HG03469 (cell line): ENCODE measurements at regions not wholly inside any gene's neighbourhood (a gene's known extent, or its start where the extent isn't known, plus 50 kb on each side); places are given as distances from the start of the nearest gene placed in this dataset.

Experiments
- ATAC-seq: cut with Tn5 transposase; IDR thresholded peaks from one replicate; pipeline ENCODE4 v1.9.1; 2021; ENCODE audit warnings: mild to moderate bottlenecking, moderate library complexity, moderate number of reproducible peaks; ENCODE audit not compliant: unreplicated experiment

- ATAC-seq = no peak
Observed at GRCh38 chr2:217631115-217631514, 371.7 kb downstream of the TNS1 start.

DNA sequence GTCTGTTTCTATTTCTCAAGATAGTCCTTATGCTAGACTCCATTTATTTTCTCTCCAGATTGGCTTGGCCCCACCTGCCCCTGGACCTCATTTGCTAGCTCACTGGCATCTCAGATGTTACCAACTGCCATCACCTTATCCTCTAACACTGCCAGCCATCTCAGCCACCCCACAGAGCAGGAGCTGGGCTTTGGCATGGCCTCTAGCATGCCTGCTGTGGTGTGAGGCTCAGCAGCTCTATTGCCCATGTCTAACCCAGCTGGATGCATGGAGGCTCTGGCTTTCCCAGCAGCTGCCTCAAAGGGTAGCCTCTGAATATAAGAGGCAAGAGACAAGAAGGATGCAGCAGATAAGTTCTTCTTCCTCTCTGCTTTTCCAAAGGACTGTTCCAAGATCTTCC is 373.4 kb downstream of the TNS1 start:
- ATAC-seq = no peak

- ATAC-seq = no peak
Observed at GRCh38 chr2:217628061-217628460, 374.7 kb downstream of the TNS1 start.

- no peak for ATAC-seq
Observed at GRCh38 chr2:217626926-217627325, 375.9 kb downstream of the TNS1 start.

- ATAC-seq = no peak
Observed at GRCh38 chr2:217625557-217626169, 377.1 kb downstream of the TNS1 start.

- no peak for ATAC-seq
Observed at GRCh38 chr2:217623281-217623912, 379.4 kb downstream of the TNS1 start.

DNA sequence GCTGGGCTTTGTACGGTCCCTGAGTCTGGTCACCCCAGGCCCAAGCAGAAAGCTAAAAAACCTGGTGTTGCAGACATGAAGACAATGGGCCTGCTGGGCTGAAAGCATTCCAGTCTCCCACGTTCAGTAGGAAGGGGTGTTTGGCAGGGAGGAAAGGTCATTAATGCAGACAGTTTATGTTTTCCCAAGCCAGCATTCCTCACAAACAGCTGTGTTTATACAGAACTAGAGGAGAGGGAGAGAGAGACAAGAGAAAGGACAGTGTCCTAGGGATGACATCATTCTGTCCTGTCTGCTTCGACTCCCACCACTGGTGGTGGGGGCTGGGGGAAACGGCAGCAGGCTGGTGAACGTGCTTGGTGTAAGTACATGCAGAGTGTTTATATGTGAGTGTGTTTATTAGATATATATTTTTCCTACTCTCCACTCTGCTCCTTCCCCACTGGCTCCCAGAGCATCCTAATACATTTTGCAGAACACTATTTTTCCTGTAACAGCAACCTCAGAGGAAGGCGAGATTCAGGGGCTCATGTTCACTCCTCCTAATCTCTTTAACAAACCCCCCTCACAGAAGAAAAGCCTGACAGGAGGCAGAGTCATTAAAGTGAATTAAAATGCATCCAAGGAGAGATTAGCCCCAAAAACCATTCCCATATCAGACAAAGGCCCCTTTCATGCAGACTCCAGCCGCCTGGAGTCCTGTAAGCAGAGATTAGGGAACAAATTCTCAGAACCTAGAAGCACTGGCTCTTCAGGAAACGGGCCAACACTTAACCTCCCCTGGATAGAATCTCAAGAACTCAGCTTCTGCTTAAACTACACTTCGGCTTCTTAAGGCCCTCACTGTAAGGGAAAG is 380.4 kb downstream of the TNS1 start:
- no peak for ATAC-seq

- no peak for ATAC-seq
Observed at GRCh38 chr2:217621391-217621801, 381.4 kb downstream of the TNS1 start.

- no peak for ATAC-seq
Observed at GRCh38 chr2:217618744-217619143, 384.1 kb downstream of the TNS1 start.

DNA sequence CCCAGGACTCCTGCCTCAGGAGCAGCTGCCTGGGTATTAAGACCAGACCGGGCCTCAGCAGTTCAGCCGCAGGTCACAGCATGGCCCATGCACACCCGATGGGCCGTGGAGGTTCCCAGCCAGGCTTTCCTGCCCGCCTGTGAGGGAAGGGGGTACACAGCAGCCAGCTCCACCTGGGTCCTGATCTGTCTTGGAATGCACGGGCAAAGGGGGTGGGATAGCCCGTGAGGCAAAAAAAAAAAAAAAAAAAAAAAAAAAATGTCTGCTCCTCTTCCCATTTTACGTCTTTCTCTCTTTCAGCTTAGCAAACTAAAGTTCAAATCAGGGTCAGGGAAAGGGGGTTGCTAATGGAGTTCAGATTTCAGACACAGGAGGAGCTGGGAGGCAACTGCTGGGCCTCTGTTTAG is 385.2 kb downstream of the TNS1 start:
- ATAC-seq = no peak

GRCh38 chr2:217616936-217617335 is 385.9 kb downstream of the TNS1 start:
- ATAC-seq = no peak

DNA sequence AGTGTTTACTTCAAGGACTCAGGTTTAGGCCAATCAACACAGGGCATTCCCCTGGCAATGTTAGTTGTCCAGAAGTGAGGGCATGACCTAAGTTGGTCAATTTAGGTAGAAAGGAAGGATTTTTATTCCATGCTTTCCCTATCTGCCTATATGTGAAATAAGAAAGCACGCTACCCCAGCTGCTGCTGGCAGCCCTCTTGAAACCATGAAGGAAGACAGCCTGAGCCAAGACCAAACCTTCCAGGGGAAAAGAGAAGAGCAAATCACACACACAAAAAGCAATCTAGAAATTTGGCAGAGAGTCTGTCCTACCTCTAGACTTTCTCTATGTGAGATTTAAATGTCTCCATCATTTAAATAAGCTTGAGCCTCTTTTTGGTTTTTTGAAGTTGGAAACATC is 387.6 kb downstream of the TNS1 start:
- no peak for ATAC-seq

GRCh38 chr2:217614498-217614897 is 388.3 kb downstream of the TNS1 start:
- ATAC-seq = no peak

DNA sequence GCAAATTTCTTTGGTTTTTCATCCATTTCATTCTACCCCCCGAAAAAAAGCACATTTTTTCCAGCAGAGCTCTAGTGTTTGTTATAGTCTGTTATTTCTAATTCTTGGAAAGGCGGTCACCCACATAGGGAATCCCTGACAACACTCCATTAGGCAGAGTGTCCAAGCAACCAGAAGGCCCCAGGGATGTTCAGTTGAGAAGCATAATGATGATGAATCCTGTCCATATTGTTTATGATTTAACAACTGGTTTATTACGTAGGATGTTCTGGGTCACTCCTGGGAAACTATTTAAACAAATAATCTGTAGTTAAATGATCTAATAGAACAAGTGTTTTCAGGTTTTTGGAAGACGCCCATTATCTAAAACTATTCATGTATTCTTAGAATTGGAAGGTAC is 388.7 kb downstream of the TNS1 start:
- no peak for ATAC-seq

- ATAC-seq = no peak
Observed at GRCh38 chr2:217612920-217613319, 389.9 kb downstream of the TNS1 start.

DNA sequence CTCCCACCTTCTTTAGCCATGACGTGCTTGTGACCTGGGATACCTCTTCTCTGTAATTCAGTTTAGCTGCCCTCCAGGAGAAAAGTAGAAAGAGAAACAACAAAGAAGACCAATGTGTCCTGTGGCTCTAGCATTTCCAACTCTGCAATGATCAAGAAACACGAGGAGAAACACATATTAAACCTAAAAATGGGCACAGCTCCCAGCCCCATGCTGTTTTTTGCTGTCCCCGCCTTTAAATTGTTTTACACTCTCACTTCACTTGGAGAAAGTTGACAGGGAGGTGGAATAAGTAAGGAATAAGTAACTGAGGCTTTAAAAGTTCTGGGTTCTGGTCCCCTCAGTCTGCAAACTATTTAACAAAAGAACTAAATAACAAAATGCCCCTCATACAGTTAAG is 390.6 kb downstream of the TNS1 start:
- ATAC-seq = no peak

- no peak for ATAC-seq
Observed at GRCh38 chr2:217611626-217612127, 391.1 kb downstream of the TNS1 start.

GRCh38 chr2:217611056-217611455 is 391.7 kb downstream of the TNS1 start:
- no peak for ATAC-seq

DNA sequence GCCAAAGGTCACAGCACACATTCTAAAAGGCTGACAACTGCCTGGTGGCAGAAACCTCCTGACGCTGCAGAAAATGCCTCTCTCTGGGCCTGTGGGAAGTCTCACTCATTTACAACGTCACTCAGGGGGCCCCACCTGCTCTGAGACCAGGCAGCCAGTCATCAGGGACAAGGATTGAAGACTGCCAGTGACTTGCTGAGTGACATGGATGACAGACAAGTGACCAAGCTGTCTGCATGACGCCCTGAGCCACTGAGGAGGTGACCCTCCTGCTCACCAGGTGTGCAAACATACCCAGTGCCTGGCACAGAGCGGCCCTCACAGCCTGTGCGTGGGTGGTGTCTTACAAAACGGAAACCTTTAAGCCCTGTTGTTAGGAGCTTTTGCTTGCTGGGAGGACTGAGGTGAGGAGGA is 392.4 kb downstream of the TNS1 start:
- ATAC-seq = no peak

GRCh38 chr2:217609952-217610351 is 392.8 kb downstream of the TNS1 start:
- ATAC-seq = no peak

DNA sequence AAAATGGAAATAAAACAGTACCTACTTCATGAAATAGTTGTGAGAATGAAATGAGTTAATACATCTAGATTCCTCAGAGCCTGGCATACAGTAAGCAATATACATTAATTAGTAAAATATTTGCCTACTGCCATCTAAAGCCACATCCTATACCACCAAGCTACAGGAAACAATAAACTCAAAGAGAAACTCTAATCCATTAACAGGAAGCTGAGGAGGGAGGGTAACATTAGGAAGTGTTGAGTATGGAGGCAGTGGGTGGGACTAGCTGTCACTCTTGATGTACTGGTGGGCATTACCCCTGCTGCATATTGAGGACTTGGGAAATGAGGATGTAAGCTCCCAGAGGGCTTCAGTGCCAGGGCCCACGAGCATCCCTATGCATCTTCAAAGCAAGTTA is 396.5 kb downstream of the TNS1 start:
- no peak for ATAC-seq
